ENCODE measurements at regions not wholly inside any gene's neighbourhood (a gene's known extent, or its start where the extent isn't known, plus 50 kb on each side); places are given as distances from the start of the nearest gene placed in this dataset.
"Not testable (repeated sequence)": the region's sequence is repeated elsewhere in the genome, so short reads cannot be mapped to it uniquely, and the experiment has no call there.

- DNase-seq: no peak
- Mint-ChIP-seq H3K4me3 (no peak overlapping the region), H3K9me3 (no peaks in the 10 kb centered on the region), H3K27me3 (ENCODE audit: low read depth) (no peaks in the 10 kb centered on the region), H3K4me1 (ENCODE audit: low read depth) (no peaks in the 10 kb centered on the region), H3K36me3 (ENCODE audit: insufficient read depth) (no peaks in the 10 kb centered on the region)
- no peak for ATAC-seq
These were observed 209.8 kb upstream of the NR3C2 start for GRCh38 chr4:148651991-148652390.

DNA sequence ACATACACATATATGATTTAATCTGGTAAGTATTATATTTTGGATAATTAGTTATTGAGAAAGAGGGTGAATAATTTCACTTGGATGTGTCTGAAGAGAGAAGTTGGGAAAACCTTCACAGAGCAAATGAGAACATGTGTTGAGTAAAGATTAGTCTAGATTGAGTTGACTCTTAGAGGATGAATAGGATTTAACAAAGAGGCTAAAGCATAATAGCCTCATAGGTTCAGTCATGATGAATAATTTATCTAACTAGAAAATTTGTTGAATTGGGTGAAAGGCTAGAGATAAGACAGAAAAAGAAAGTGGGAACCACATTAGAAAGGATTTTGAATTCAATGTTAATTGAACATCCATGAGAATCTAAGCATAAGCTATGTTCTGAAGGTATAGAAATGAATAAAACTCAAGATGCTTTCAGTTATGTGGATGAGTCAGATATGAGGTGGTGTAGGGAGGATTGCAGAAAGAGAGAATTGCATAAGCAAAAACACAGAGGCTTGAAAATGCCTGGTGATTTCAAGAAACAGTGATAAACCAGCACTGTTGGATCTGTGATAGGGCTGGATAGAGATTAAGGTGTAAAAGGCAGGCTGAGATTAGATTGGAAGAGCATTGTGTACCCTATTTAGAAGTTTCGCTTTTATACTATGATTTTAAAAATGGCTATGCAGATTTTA is 207.6 kb upstream of the NR3C2 start:
- H3K36me3 Mint-ChIP-seq (ENCODE audit: insufficient read depth): no peaks in the 10 kb centered on the region
- no peak for DNase-seq
- no peak overlapping the region for H3K4me3 Mint-ChIP-seq
- no peaks in the 10 kb centered on the region for H3K27me3 Mint-ChIP-seq (ENCODE audit: low read depth)
- no peaks in the 10 kb centered on the region for H3K4me1 Mint-ChIP-seq (ENCODE audit: low read depth)
- H3K9me3 Mint-ChIP-seq: no peaks in the 10 kb centered on the region
- peak; percentile 63 to 74 for ATAC-seq

DNA sequence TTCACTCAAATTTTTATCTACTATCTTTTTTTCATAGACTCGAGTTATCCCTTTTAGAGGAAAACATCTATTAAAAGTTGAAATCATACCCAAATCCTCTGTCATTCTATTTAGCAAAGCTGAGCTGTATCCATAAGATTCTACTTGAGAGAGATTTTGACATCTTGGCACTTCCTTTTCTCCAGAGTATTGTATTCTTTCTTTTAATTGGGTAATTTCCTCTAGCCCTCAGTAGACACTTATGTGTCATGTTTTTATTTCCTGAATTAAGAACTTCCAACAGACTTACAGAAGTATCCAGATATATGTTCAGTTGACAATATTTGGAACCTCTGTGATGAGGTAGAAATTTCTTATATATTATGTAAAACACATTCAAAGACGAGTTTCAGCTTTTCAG is 201.6 kb upstream of the NR3C2 start:
- no peaks in the 10 kb centered on the region for H3K4me1 Mint-ChIP-seq (ENCODE audit: low read depth)
- H3K36me3 Mint-ChIP-seq (ENCODE audit: insufficient read depth): no peaks in the 10 kb centered on the region
- no peak for DNase-seq
- peaks cover 5% of the 10 kb centered on the region for H3K9me3 Mint-ChIP-seq
- no peak overlapping the region for H3K4me3 Mint-ChIP-seq
- ATAC-seq: no peak
- H3K27me3 Mint-ChIP-seq (ENCODE audit: low read depth): no peaks in the 10 kb centered on the region

GRCh38 chr4:148642907-148643306 is 200.7 kb upstream of the NR3C2 start:
- H3K36me3 Mint-ChIP-seq (ENCODE audit: insufficient read depth): no peaks in the 10 kb centered on the region
- ATAC-seq (no peak), DNase-seq (no peak)
- no peaks in the 10 kb centered on the region for H3K27me3 Mint-ChIP-seq (ENCODE audit: low read depth)
- H3K4me1 Mint-ChIP-seq (ENCODE audit: low read depth): no peaks in the 10 kb centered on the region
- H3K4me3 Mint-ChIP-seq: no peak overlapping the region
- peaks cover 8% of the 10 kb centered on the region for H3K9me3 Mint-ChIP-seq

GRCh38 chr4:148638079-148638478 is 195.9 kb upstream of the NR3C2 start:
- H3K9me3 Mint-ChIP-seq: peaks cover 27% of the 10 kb centered on the region
- not testable (repeated sequence) for H3K36me3 Mint-ChIP-seq (ENCODE audit: insufficient read depth); H3K4me1 Mint-ChIP-seq (ENCODE audit: low read depth); ATAC-seq; DNase-seq; H3K4me3 Mint-ChIP-seq; H3K27me3 Mint-ChIP-seq (ENCODE audit: low read depth)

- H3K4me1 Mint-ChIP-seq (ENCODE audit: low read depth); DNase-seq; H3K27me3 Mint-ChIP-seq (ENCODE audit: low read depth); H3K36me3 Mint-ChIP-seq (ENCODE audit: insufficient read depth); H3K4me3 Mint-ChIP-seq; ATAC-seq: not testable (repeated sequence)
- H3K9me3 Mint-ChIP-seq: peaks cover 27% of the 10 kb centered on the region
These were observed 195.2 kb upstream of the NR3C2 start for GRCh38 chr4:148637453-148637852.

- peaks cover 27% of the 10 kb centered on the region for H3K9me3 Mint-ChIP-seq
- H3K4me1 Mint-ChIP-seq (ENCODE audit: low read depth): no peaks in the 10 kb centered on the region
- H3K4me3 Mint-ChIP-seq: no peak overlapping the region
- DNase-seq (no peak), ATAC-seq (no peak)
- H3K36me3 Mint-ChIP-seq (ENCODE audit: insufficient read depth): no peaks in the 10 kb centered on the region
- no peaks in the 10 kb centered on the region for H3K27me3 Mint-ChIP-seq (ENCODE audit: low read depth)
These were observed 192.3 kb upstream of the NR3C2 start for GRCh38 chr4:148634476-148634875.

DNA sequence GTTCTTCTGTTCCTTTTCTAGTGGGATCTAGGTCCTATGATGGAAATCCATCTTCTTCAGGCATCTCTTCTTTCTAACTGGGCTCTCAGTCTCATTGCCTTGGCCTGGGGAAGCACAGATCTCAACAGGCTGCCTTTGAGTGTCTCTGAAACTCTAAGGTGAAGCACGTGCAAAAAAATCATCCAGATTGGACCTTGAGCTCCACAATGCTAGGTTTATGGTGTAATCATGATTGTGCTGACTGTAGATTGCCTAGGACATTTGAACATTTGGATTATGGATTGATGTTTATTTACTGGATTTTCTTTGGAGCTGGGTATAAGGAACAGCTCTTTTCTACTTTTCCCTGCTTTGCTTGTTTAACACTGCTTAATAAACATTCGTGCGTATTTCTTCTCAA is 191.5 kb upstream of the NR3C2 start:
- DNase-seq (no peak), ATAC-seq (no peak)
- no peak overlapping the region for H3K4me3 Mint-ChIP-seq
- no peaks in the 10 kb centered on the region for H3K27me3 Mint-ChIP-seq (ENCODE audit: low read depth)
- H3K9me3 Mint-ChIP-seq: peaks cover 22% of the 10 kb centered on the region
- no peaks in the 10 kb centered on the region for H3K4me1 Mint-ChIP-seq (ENCODE audit: low read depth)
- H3K36me3 Mint-ChIP-seq (ENCODE audit: insufficient read depth): no peaks in the 10 kb centered on the region

- ATAC-seq: no peak
- peaks cover 15% of the 10 kb centered on the region for H3K9me3 Mint-ChIP-seq
- no peak for DNase-seq
- no peak overlapping the region for H3K4me3 Mint-ChIP-seq
- H3K4me1 Mint-ChIP-seq (ENCODE audit: low read depth): no peaks in the 10 kb centered on the region
- no peaks in the 10 kb centered on the region for H3K27me3 Mint-ChIP-seq (ENCODE audit: low read depth)
- no peaks in the 10 kb centered on the region for H3K36me3 Mint-ChIP-seq (ENCODE audit: insufficient read depth)
These were observed 190.3 kb upstream of the NR3C2 start for GRCh38 chr4:148632476-148632875.

- H3K9me3 Mint-ChIP-seq: peaks cover 2% of the 10 kb centered on the region
- no peak overlapping the region for H3K4me3 Mint-ChIP-seq
- no peaks in the 10 kb centered on the region for H3K27me3 Mint-ChIP-seq (ENCODE audit: low read depth)
- DNase-seq (no peak), ATAC-seq (no peak)
- H3K36me3 Mint-ChIP-seq (ENCODE audit: insufficient read depth): no peaks in the 10 kb centered on the region
- no peaks in the 10 kb centered on the region for H3K4me1 Mint-ChIP-seq (ENCODE audit: low read depth)
These were observed 187.8 kb upstream of the NR3C2 start for GRCh38 chr4:148630051-148630450.

GRCh38 chr4:148618856-148619255 is 176.6 kb upstream of the NR3C2 start:
- ATAC-seq: no peak
- Mint-ChIP-seq H3K4me1 (ENCODE audit: low read depth) (no peaks in the 10 kb centered on the region), H3K9me3 (peaks cover 24% of the 10 kb centered on the region), H3K36me3 (ENCODE audit: insufficient read depth) (peaks cover 5% of the 10 kb centered on the region), H3K4me3 (no peak overlapping the region), H3K27me3 (ENCODE audit: low read depth) (no peaks in the 10 kb centered on the region)
- no peak for DNase-seq

DNA sequence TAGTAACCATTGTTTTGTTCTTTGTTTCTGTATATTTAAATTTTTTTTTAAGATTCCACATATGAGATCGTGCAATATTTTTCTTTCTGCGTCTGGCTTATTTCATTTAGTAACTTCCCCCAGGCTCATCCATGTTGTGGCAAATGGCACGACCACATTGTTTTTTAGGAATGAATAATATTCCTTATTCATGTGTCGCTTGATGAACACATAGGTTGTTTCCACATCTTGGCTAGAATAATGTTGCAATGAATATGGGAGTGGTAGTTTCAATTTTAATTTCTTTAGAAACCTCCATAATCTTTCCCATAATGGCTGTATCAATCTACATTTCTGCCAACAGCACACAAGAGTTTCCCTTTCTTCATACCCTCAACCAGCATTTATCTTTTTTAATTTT is 166.8 kb upstream of the NR3C2 start:
- H3K9me3 Mint-ChIP-seq: peaks cover 6% of the 10 kb centered on the region
- no peak for ATAC-seq
- H3K36me3 Mint-ChIP-seq (ENCODE audit: insufficient read depth): peaks cover 2% of the 10 kb centered on the region
- no peaks in the 10 kb centered on the region for H3K27me3 Mint-ChIP-seq (ENCODE audit: low read depth)
- H3K4me1 Mint-ChIP-seq (ENCODE audit: low read depth): no peaks in the 10 kb centered on the region
- DNase-seq: no peak
- no peak overlapping the region for H3K4me3 Mint-ChIP-seq

DNA sequence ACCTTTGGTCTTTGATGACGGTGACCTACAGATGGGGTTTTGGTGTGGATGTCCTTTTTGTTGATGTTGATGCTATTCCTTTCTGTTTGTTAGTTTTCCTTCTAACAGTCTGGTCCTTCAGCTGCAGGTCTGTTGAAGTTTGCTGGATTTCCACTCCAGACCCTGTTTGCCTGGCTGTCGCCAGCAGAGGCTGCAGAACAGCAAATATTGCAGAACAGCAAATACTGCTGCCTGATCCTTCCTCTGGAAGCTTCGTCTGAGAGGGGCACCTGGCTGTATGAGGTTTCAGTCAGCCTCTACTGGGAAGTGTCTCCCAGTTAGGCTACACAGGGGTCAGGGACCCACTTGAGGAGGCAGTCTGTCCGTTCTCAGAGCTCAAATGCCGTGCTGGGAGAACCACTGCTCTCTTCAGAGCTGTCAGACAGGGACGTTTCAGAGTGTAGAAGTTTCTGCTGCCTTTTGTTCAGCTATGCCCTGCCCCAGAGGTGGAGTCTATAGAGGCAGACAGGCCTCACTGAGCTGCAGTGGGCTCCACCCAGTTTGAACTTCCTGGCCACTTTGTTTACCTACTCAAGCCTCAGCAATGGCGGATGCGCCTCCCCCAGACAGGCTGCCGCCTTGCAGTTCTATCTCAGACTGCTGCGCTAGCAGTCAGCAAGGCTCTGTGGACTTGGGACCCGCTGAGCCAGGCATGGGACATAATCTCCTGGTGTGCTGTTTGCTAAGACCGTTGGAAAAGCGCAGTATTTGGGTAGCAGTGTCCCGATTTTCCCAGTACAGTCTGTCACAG is 156.4 kb upstream of the NR3C2 start:
- H3K4me1 Mint-ChIP-seq (ENCODE audit: low read depth); ATAC-seq; H3K27me3 Mint-ChIP-seq (ENCODE audit: low read depth); H3K4me3 Mint-ChIP-seq; DNase-seq: not testable (repeated sequence)
- H3K9me3 Mint-ChIP-seq: peaks cover 53% of the 10 kb centered on the region
- peaks cover 12% of the 10 kb centered on the region for H3K36me3 Mint-ChIP-seq (ENCODE audit: insufficient read depth)

- peaks cover 4% of the 10 kb centered on the region for H3K4me1 Mint-ChIP-seq (ENCODE audit: low read depth)
- H3K36me3 Mint-ChIP-seq (ENCODE audit: insufficient read depth): no peaks in the 10 kb centered on the region
- H3K9me3 Mint-ChIP-seq: peaks cover 18% of the 10 kb centered on the region
- ATAC-seq: no peak
- no peaks in the 10 kb centered on the region for H3K27me3 Mint-ChIP-seq (ENCODE audit: low read depth)
- no peak overlapping the region for H3K4me3 Mint-ChIP-seq
- no peak for DNase-seq
These were observed 147.0 kb upstream of the NR3C2 start for GRCh38 chr4:148589182-148589581.

DNA sequence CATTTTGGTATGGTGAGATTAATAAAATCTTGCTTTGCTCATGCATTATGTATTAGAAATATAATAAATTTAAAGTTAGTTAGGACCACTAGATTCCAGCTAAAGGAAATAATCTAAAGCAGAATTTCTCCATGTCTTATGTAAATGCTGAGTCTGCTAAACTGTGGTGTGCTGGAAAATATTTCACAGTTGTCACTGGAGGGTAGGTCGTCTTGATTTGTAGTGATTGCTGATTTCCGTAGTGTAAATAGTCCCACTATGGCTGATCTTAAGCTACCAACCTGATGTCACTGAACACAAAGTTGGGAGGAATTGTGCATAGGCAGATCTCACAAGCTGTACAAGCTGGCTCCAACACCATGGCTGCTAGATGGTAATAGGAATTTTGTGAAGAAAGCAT is 133.4 kb upstream of the NR3C2 start:
- Mint-ChIP-seq H3K4me1 (ENCODE audit: low read depth) (no peaks in the 10 kb centered on the region), H3K9me3 (peaks cover 4% of the 10 kb centered on the region), H3K4me3 (no peak overlapping the region), H3K36me3 (ENCODE audit: insufficient read depth) (no peaks in the 10 kb centered on the region), H3K27me3 (ENCODE audit: low read depth) (no peaks in the 10 kb centered on the region)
- ATAC-seq (no peak), DNase-seq (no peak)
